NCI-H187 treated with DMSO at 0.1 percent for 48 hours (cell line): ENCODE measurements at regions not wholly inside any gene's neighbourhood (a gene's known extent, or its start where the extent isn't known, plus 50 kb on each side); places are given as distances from the start of the nearest gene placed in this dataset.
"Not testable (repeated sequence)": the region's sequence is repeated elsewhere in the genome, so short reads cannot be mapped to it uniquely, and the experiment has no call there.

ENCODE experiments used
- DNase-seq: peaks from one replicate; lab custom pipeline; 2025; lab: John Stamatoyannopoulos, UW

- DNase-seq = no peak
Observed at GRCh38 chr6:147911057-147911456, 402.6 kb downstream of the SAMD5 start.

DNA sequence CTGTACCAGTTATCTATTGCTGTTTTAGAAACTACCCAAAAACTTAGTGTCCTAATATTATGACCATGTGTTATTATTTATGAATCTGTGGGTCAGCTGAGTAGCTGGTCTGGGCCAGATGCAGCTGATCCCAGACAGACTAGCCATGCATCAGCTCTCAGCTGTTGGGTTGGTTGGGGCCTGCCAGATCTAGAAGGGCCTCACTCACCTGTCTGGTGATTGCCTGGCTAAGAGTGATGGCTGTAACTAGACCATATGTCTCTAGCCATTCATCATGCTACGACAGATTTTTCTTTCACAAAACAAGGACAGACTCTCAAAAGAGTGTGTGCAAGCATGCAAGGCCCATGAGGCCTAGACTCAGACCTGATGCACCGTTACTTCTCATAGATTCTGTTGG lies 403.2 kb downstream of the SAMD5 start:
- DNase-seq = no peak

DNA sequence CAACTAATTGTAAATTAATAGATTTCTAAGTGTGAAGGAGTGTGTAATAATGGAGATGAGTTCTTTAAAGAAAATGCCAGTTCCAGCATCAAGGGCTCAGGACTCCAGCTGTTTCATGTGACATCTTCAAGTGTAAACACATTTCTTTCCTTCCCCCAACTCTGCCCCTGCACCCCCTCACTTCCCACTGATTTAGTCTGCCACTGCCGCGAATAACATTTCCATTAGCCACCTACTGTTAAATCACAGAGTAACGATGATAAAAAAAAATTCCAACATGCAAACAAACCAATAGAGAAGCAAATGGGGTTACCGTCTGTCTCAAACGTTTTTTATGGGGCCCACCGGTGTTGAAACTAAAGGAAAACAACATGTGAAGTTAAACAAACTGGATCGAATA lies 414.3 kb downstream of the SAMD5 start:
- DNase-seq = no peak

DNA sequence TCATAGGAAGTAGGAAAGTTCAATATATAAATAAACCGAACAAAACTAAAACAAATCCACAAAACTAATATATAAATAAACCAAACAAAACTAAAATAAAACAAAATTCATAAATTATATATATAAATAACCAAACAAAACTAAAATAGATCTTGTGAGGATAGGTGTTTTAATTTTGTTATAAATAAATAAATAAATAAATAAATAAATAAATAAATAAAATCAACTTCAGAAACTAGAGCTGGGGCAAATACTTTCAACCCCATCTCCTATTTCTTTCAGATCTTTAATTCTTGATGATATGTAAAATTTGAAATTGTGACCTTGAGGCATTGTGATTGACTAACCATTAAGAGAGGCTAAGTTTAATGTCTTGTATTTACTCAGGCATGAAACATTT lies 416.1 kb downstream of the SAMD5 start:
- no peak for DNase-seq

DNA sequence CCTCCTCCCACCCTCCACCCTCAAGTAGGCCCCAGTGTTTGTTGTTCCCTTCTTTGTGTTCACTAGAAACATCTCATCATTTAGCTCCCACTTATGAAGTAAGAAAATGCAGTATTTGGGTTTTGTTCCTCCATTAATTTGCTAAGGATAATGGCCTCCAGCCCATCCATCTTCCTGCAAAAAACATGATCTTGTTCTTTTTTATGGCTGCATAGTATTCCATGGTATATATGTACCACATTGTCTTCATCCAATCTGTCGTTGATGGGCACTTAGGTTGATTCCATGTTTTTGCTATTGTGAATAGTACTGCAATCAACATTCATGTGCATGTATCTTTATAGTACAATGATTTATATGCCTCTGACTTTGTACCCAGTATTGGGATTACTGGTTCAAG lies 416.8 kb upstream of the SASH1 start:
- DNase-seq = no peak

DNA sequence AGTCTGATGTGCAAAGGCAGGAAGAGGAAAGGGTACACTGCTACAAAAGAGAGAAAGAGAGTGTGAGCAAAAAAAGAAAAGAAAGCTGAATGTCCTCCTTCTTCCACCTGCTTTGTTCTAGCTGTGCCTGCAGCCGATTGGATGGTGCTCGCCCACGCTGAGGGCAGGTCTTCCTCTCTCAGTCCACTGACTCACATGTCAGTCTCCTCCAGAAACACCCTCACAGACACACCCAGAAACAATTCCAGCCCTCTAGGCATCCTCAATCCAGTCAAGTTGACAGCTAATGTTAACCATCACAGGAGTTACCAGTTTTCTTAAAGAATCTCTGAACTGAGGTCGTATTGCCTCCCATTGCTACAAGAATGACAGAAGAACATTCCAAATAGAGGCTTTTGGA lies 411.9 kb upstream of the SASH1 start:
- no peak for DNase-seq

GRCh38 chr6:147933224-147933623 lies 409.4 kb upstream of the SASH1 start:
- DNase-seq = no peak

DNA sequence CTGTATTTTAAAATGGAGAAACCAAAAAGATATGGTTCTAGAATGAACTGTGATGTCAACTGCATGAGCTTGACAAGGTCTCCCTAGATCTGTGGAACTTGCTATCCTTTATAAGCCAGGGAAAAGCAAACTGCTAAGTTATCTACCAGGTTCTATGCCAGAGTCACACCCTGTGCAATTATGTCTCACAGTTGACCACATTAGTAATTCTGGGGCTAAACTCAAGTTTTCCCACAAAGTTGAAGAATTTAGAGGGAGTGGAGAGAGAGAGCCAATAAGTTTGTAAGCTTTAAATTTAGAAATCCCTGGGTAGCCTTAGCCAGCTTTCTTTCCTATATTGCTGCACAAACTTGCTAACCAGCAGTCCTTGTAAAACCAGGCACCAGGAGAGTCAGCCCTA lies 407.0 kb upstream of the SASH1 start:
- DNase-seq = no peak

DNA sequence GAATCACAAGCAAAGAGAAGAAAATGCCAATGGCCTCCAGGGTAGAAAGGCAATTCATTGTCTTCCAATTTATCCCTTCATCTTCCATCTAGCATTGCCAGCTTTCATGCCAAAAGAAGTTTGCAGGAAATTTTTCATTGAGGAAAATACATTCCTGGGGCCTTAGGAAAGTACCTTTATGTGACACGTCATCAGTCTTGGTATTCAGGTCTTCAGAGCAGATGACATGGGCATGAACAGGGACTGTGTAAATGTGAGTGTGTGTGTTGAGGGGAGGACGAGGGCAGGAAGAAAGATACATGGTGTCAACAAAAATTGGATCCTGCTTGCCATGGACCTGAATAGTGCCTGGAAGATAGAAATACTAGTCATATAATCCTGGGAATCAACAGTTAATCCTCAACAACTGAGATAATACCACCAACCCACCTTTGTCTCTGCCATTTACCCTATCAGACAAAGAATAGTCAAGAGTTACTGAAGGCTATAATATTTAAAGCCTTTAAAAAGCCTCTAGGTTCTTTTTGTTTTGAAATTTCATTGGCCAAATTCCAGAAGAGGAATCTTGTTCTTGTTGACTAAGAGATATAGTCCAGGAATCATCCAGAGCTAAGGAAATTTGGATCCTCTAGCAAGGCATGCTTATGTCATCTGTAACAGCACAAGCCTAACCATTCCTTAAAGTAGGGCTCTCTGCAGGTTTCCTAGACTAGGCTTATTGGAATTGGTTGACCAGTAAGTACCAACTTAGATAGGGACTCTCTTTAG lies 405.8 kb upstream of the SASH1 start:
- no peak for DNase-seq

DNA sequence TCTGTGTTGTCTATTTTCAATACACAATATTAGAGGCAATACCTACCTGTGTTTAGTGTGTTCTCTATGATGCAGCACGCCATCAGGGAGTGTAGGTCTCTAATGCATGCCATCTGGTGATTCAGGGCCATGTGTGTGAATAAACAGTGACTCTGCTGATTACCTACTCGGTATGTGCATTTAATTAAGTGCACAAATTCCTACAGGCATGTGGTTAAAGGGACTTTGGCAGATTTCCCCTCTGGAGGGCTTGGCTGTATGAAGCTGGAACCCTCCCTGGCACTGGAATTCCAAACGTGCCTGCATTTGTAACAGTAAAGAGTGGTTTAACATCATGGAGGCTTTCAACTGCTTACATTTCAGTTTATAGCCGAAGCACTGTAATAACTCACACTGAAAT lies 401.5 kb upstream of the SASH1 start:
- no peak for DNase-seq

GRCh38 chr6:147942363-147942762 lies 400.3 kb upstream of the SASH1 start:
- no peak for DNase-seq

GRCh38 chr6:147944122-147944521 lies 398.5 kb upstream of the SASH1 start:
- DNase-seq = no peak

- DNase-seq = no peak
Observed at GRCh38 chr6:147947521-147947920, 395.1 kb upstream of the SASH1 start.

GRCh38 chr6:147949981-147950622 lies 392.5 kb upstream of the SASH1 start:
- no peak for DNase-seq

- no peak for DNase-seq
Observed at GRCh38 chr6:147950623-147950987, 392.0 kb upstream of the SASH1 start.

- no peak for DNase-seq
Observed at GRCh38 chr6:147951726-147952125, 390.9 kb upstream of the SASH1 start.

DNA sequence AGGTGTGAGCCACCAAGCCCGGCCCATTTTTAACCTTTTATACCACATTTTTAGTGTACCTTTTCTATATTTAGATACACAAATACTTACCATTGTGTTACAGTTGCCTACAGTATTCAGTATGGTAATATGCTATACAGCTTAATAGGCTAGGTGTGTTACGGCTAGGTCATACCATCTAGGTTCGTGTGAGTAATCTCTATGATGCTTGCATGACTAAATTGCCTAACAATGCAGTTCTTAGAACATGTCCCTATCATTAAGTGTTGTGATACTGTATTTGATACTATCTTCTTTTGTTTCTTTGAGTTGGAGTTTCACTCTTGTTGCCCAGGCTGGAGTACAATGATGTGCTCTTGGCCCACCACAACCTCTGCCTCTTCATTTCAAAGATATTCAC lies 387.7 kb upstream of the SASH1 start:
- no peak for DNase-seq

DNA sequence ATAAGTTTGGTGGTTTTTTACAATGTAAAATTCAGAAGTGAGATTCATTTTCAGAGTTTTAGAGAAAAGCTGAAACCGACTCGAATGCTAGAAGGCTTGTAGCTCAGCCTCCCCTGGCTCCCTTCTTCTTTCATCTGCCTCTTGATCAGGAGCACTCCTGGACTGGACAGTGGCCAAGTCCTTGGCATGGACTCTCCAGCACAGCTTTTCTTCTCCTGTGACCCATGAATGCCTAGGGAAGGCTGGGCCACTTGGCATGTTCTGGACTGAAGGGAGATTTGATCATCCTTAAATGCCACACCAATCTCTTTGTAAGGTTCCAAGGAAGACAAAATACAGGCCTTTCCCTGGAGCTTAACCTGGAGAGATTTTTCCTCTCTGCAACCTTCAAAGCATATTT lies 384.0 kb upstream of the SASH1 start:
- no peak for DNase-seq

GRCh38 chr6:147961481-147962141 lies 381.0 kb upstream of the SASH1 start:
- no peak for DNase-seq

- not testable (repeated sequence) for DNase-seq
Observed at GRCh38 chr6:147965448-147965847, 377.2 kb upstream of the SASH1 start.

DNA sequence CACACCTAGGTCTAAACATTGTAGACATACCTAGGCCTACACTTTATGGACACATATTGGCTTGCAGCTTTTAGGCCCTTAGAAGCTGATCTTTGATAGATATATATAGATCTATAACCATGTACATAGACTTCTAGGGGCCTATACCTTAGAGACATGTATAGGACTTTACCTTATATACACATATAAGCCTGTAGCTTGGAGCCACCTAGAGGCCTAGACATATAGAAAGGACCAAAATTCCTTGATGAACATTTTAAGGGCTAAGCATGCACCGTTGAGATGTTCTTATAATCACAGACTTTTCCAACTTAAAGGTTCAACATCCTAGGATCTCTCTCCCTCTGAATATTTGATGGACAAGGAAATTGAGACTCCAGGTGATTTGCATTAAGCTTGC lies 371.7 kb upstream of the SASH1 start:
- DNase-seq = no peak

DNA sequence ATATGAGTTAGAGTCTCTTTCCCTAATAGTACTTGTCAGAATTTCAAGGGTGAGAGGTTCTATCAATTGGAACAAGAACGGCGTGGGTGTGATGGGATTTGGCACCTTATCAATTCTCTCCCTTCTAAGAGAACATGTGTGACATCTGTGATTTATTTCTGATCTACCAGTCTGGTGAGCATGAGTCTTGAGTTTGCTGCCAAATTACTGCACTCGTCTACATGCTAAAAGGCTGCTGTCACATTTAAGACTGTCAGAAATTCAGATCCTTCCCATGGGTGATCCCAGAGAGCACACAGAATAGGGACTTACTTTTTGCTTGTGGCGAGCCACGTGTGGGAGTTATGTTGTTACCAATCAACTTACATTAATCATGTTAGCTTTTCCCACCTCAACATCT lies 370.2 kb upstream of the SASH1 start:
- DNase-seq = no peak

DNA sequence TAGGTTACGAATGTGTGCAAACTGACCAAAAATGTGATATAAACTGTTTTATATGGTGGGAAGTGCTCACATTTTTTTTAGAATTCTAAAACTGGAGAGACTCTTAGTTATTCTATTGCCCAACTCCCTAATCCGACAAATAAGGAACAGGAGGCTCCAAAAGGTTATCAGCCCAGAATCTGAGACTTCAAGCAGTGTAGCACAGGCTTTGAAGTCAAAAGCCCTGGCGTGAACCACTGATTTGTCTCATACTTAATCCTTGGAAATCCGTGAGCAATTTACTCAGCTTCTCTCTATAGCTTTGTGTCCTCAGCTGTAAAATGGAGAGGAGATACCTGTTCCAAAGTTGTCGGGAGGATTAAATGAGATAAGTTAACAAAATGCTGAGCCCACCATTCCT lies 368.8 kb upstream of the SASH1 start:
- no peak for DNase-seq

DNA sequence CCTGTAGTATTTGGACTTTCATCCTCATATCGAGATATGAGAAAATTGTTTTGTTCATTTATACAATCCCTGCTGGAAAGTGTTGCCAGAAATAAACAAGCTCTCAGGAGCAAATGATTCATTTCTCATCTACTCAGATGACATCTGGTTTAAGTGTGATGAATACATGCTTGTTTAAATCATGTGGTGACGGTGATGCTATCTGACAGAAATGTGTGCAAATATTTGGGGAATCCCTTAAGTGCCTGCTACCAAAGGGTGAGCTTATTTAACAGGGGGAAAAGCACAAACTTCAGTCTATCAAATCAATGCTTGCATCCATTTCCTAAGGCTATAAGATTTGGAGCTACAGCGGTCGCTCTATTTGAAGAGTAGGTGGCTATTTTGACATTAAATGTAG lies 368.3 kb upstream of the SASH1 start:
- no peak for DNase-seq
